GM21576 (cell line): ENCODE measurements at regions not wholly inside any gene's neighbourhood (a gene's known extent, or its start where the extent isn't known, plus 50 kb on each side); places are given as distances from the start of the nearest gene placed in this dataset.

Experiments used
- ATAC-seq: cut with Tn5 transposase; IDR thresholded peaks from one replicate; pipeline ENCODE4 v1.9.1; 2021; ENCODE audit warnings: mild to moderate bottlenecking, moderate library complexity; ENCODE audit not compliant: unreplicated experiment

DNA sequence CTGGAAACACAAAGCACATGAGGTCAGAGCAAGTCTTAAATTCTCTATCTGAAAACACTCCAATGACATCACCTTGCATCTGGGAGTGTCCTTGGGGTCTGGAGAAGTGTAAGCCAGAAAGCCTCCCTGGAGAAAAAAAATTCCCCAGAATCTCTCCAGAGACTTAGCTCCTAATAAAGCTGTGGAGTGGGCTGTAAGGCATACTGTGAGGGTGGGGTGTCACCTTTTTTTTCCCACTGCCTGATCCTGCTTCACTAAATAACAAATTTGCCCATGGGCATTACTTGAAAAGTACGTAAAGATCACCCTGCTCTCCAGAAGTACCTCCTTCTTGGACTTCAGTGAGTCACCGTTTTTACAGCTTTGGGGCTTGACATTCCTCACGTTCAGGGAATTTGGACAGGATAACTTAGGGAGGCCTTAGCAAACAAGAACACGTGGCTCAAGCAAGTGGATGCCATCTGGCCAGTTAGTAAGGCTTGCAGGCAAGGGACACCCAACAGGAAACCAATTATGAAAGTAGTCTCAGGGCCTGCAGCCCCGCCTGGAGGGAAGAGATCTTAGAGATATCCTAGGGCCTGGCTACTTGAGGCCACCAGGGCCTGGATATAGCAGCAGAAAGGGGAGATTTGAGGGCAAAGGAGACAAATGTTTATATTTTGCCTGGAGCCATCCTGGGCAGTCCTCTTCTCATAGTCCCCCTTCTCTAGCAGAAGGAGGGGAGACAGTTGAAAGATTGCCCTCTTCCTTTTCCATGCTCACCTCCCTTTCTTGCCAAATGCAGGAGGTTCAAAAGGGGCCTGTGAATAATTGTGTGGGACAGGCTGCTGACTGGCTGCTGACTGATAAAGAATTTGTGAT, 60.1 kb upstream of the PLAC1 start:
- ATAC-seq, result no peak

DNA sequence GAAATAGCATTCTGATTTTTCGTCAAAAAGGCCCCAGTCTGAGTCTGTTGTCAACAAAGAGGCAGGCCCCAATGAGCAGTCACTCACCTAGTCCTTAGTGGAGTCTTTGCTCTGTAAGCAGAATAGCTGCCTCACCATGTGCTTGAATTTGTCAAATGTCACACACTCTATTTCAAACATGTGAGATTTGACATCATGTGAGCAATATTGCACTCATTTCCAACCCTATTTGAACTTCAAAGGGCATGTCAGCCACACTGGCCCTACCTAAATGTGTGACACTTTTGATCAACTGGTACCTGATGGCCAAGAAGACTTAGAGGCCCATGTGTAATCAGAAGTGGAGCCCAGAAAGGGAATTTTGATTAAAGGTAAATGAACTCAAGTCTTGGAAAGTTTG, 59.4 kb upstream of the PLAC1 start:
- no peak for ATAC-seq

DNA sequence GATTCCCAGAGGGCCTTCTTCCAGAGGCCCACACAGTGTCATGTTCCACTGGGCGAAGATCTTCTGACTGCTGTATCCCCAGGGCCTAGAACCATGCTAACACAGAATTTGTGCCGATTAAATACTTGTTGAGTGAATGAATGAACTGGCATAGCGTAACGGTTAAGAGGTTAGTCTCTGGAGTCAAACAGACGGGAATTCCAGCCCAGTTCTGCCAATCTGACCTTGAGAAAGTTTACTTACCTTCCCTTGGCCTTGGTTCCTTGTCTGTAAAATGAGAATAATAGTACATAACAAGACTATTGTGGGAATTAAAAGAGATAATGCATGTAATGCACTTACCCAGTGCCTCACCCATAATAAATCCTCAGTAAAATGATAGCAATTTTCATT, 58.3 kb upstream of the PLAC1 start:
- ATAC-seq, result no peak

DNA sequence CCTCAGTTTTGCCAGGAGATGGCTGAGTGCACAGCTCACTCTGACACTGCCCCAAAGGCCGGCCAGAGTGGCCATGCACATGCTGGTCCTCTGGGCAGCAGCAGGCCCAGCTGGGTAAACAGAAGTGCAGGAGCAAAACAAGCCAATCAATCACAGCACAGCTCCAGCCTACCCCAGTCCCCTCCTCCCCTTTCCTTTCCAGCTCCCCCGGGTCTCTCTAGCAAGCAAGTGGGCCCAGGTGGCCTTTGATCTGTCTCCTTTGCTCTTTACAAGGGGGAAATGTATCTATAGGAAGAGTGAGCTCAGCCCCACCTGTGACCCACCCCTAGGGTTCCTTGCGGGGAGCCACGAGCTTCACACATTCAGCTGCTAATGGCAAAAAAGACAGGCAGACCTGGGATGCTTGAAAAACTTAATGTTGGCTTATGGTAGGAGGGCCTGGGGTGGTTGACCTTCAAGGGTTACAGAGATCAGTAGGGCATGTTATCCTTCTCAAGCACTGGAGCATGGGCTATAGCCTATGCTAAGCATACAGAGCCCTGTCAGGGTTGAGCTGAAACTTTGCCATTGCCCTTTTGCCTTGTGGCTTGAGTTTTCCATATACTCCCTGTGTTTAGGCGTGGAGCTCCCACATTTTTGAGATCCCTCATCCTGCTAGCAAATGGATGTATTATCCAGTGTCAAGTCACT, 57.8 kb upstream of the PLAC1 start:
- no peak for ATAC-seq

DNA sequence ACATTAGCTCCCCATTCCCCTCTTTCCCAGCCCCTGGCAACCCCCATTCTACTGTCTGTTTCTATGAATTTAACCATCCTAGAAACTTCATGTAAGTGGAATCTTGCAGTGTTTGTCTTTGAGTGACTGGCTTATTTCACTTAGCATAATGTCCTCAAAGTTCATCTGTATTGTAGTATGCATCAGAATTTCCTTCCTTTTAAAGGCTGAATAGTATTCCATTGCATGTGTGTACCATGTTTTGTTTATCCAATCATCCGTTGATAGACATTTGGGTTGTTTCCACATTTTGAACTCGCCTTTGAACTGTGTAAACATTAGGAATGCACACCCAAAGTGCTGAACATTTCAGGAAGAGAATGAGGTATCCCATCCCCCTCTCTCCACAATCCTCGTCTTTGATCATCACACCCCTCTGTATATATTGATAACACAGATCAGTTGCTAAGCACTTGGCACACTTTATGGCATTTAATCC, 56.4 kb upstream of the PLAC1 start:
- no peak for ATAC-seq

DNA sequence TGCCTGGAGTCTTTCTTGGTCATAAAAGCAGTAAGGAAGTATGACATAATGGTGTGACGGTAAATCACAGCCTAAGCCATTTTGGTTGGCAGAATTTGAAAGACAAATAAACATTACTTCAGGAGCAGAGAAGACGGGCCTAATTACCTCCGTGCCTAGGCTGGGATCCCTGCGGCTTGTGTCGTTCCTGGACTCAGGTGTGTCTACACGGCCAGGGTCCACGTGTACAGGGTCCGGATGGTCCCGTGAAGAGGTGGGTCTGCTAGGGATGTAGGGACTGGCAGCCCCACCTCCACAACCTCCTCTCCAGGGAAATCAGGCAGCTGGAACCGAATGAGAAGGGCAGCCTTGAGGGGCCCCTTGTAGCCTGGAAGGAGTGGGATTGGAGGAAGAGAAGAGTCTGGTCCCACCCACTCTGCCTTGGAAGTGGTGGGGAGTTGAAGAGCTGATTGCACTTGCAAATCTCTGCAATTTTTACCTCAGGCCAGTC, 55.4 kb upstream of the PLAC1 start:
- no peak for ATAC-seq

DNA sequence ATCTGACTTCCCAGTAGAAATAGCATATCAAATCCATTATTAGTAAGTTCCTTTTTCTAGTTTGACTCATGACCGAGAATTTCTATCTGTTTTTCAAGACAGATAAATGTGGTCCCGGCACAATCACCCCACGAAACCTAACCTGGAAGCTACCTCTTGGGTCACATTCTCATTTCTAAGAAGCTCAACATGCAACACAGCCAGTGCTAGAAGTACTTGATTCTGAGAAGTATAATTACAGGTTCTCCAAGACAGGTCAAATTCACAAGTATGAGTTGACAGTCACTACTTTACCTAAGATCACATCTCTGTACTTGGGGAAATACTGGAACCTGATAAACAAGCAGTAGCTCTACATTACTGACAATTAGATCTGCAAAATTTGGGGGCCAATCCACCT, 54.0 kb upstream of the PLAC1 start:
- ATAC-seq, result no peak

DNA sequence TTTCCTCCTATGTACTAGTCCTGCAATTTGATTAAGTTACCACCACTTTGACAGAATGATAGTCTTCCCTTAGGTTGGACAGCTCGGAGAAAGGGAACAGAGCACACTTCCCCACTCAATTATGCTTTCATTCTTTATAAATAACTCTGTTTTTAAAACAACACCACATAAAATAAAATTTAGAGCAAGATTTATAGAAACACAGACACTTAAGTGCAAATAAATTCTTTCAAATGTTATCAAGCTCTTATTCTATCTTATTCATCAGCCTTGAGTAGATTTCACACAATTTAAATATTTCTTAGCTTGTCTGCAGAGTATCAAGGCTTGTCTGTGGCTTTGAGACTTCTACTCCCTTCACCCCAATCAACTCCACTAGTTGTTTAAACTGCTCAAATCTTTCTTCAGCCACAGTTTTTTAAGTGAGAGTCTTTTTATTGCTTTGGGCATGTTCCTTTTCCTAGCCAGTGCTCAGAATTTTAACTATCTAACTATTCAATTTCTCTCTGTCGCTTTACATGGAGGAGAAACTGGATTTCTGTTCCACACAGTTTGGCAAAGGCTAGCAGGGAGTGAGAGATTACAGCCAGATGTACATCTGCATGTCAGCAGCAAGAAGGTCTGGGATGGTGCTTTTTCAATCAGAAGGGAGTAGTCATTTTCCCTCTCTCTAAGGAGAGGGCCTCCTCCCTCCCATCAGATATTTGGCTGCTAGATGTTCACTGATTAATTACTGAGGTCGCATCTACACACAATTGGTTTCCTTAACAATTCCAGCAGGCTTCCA, 53.1 kb upstream of the PLAC1 start:
- ATAC-seq, result no peak
